Activated CD4-positive, alpha-beta memory T cell treated with anti-CD3 and anti-CD28 coated beads for 36 hours (primary cell): ENCODE measurements at regions not wholly inside any gene's neighbourhood (a gene's known extent, or its start where the extent isn't known, plus 50 kb on each side); places are given as distances from the start of the nearest gene placed in this dataset.

Source experiments
- CTCF ChIA-PET: fragments of 350-600 bp; sonication (Branson Sonifier 250); formaldehyde crosslinking; loops from one replicate; lab custom pipeline; 2021; ENCODE audit warnings: antibody characterized with exemption, inconsistent platforms; lab: Charles Lee
- POLR2A ChIA-PET: fragments of 350-600 bp; sonication (Branson Sonifier 250); formaldehyde crosslinking; loops from one replicate; lab custom pipeline; 2021; ENCODE audit warnings: antibody characterized with exemption; lab: Charles Lee
- DNase-seq: peaks from one replicate; pipeline ENCODE4 v3.0.0-alpha.2; 2020
- H3K27ac Mint-ChIP-seq: one replicate; pipeline ENCODE4 v1.8.0; 2021; ENCODE audit warnings: mixed read lengths
- H3K27me3 Mint-ChIP-seq: one replicate; pipeline ENCODE4 v1.8.0; 2021; ENCODE audit warnings: mixed read lengths
- H3K36me3 Mint-ChIP-seq: one replicate; pipeline ENCODE4 v1.8.0; 2021; ENCODE audit warnings: mixed read lengths
- H3K4me1 Mint-ChIP-seq: one replicate; pipeline ENCODE4 v1.8.0; 2021; ENCODE audit warnings: low read depth, mixed read lengths
- H3K4me3 Mint-ChIP-seq: one replicate; pipeline ENCODE4 v1.8.0; 2021; ENCODE audit warnings: mild to moderate bottlenecking, mixed read lengths
- H3K9me3 Mint-ChIP-seq: one replicate; pipeline ENCODE4 v1.8.0; 2021; ENCODE audit warnings: mixed read lengths
- intact Hi-C: fragments of 100-400 bp; cut with micrococcal nuclease; formaldehyde crosslinking; loops from one replicate; pipeline ENCODE4 v1.15.1; 2023

- Mint-ChIP-seq H3K4me1 (no peaks in the 10 kb centered on the region), H3K36me3 (no peaks in the 10 kb centered on the region), H3K27me3 (no peaks in the 10 kb centered on the region), H3K4me3 (no peak overlapping the region), H3K9me3 (peaks cover 21% of the 10 kb centered on the region), H3K27ac (no peak overlapping the region)
- no peak for DNase-seq
- POLR2A ChIA-PET, result no interaction called here
- intact Hi-C loops, result no loop called here
- CTCF ChIA-PET, result no interaction called here
Measured at GRCh38 chr6:78427386-78427785, 440.0 kb upstream of the IRAK1BP1 start.

- no peaks in the 10 kb centered on the region for H3K36me3 Mint-ChIP-seq
- no peak overlapping the region for H3K4me3 Mint-ChIP-seq
- ChIA-PET POLR2A (no interaction called here), CTCF (no interaction called here)
- no peak overlapping the region for H3K27ac Mint-ChIP-seq
- intact Hi-C loops, result no loop called here
- H3K9me3 Mint-ChIP-seq, result no peaks in the 10 kb centered on the region
- no peaks in the 10 kb centered on the region for H3K27me3 Mint-ChIP-seq
- H3K4me1 Mint-ChIP-seq, result no peaks in the 10 kb centered on the region
- DNase-seq, result no peak
Measured at GRCh38 chr6:78430521-78430920, 436.8 kb upstream of the IRAK1BP1 start.

GRCh38 chr6:78435671-78436070, 431.7 kb upstream of the IRAK1BP1 start:
- DNase-seq, result no peak
- H3K27me3 Mint-ChIP-seq, result no peaks in the 10 kb centered on the region
- no peaks in the 10 kb centered on the region for H3K4me1 Mint-ChIP-seq
- no peak overlapping the region for H3K4me3 Mint-ChIP-seq
- no peaks in the 10 kb centered on the region for H3K36me3 Mint-ChIP-seq
- POLR2A ChIA-PET, result no interaction called here
- peaks cover 6% of the 10 kb centered on the region for H3K9me3 Mint-ChIP-seq
- CTCF ChIA-PET, result no interaction called here
- intact Hi-C loops, result no loop called here
- H3K27ac Mint-ChIP-seq, result no peak overlapping the region

GRCh38 chr6:78436335-78436734, 431.0 kb upstream of the IRAK1BP1 start:
- H3K36me3 Mint-ChIP-seq, result no peaks in the 10 kb centered on the region
- POLR2A ChIA-PET, result no interaction called here
- intact Hi-C loops, result no loop called here
- peaks cover 6% of the 10 kb centered on the region for H3K9me3 Mint-ChIP-seq
- H3K27ac Mint-ChIP-seq, result no peak overlapping the region
- no peak overlapping the region for H3K4me3 Mint-ChIP-seq
- no peaks in the 10 kb centered on the region for H3K27me3 Mint-ChIP-seq
- CTCF ChIA-PET, result no interaction called here
- no peak for DNase-seq
- no peaks in the 10 kb centered on the region for H3K4me1 Mint-ChIP-seq

GRCh38 chr6:78438135-78438534, 429.2 kb upstream of the IRAK1BP1 start:
- POLR2A ChIA-PET, result no interaction called here
- CTCF ChIA-PET, result no interaction called here
- Mint-ChIP-seq H3K4me1 (no peaks in the 10 kb centered on the region), H3K9me3 (peaks cover 6% of the 10 kb centered on the region), H3K36me3 (no peaks in the 10 kb centered on the region), H3K27me3 (no peaks in the 10 kb centered on the region), H3K27ac (no peak overlapping the region), H3K4me3 (no peak overlapping the region)
- no peak for DNase-seq
- intact Hi-C loops, result no loop called here

- Mint-ChIP-seq H3K4me3 (no peak overlapping the region), H3K36me3 (no peaks in the 10 kb centered on the region), H3K27ac (no peak overlapping the region), H3K4me1 (no peaks in the 10 kb centered on the region), H3K9me3 (peaks cover 4% of the 10 kb centered on the region), H3K27me3 (no peaks in the 10 kb centered on the region)
- CTCF ChIA-PET, result no interaction called here
- POLR2A ChIA-PET, result no interaction called here
- intact Hi-C loops, result no loop called here
- no peak for DNase-seq
Measured at GRCh38 chr6:78460711-78461110, 406.6 kb upstream of the IRAK1BP1 start.

- no peak for DNase-seq
- Mint-ChIP-seq H3K36me3 (no peaks in the 10 kb centered on the region), H3K4me1 (no peaks in the 10 kb centered on the region), H3K4me3 (no peak overlapping the region), H3K9me3 (no peaks in the 10 kb centered on the region), H3K27me3 (no peaks in the 10 kb centered on the region), H3K27ac (no peak overlapping the region)
- intact Hi-C loops, result no loop called here
- ChIA-PET CTCF (no interaction called here), POLR2A (no interaction called here)
Measured at GRCh38 chr6:78462728-78463127, 404.6 kb upstream of the IRAK1BP1 start.

- Mint-ChIP-seq H3K36me3 (no peaks in the 10 kb centered on the region), H3K27ac (no peak overlapping the region), H3K27me3 (no peaks in the 10 kb centered on the region), H3K4me1 (no peaks in the 10 kb centered on the region), H3K4me3 (no peak overlapping the region), H3K9me3 (no peaks in the 10 kb centered on the region)
- intact Hi-C loops, result no loop called here
- ChIA-PET CTCF (interaction anchor here (0.6 kb wide), 1 partner anchor 671 kb away, joined by 3 read pairs; no protein-coding TSS in a partner anchor), POLR2A (no interaction called here)
- DNase-seq, result no peak
Measured at GRCh38 chr6:78465059-78465634, 402.2 kb upstream of the IRAK1BP1 start.

- no peaks in the 10 kb centered on the region for H3K36me3 Mint-ChIP-seq
- intact Hi-C loops, result no loop called here
- ChIA-PET POLR2A (no interaction called here), CTCF (no interaction called here)
- H3K4me1 Mint-ChIP-seq, result no peaks in the 10 kb centered on the region
- no peak overlapping the region for H3K27ac Mint-ChIP-seq
- peaks cover 3% of the 10 kb centered on the region for H3K9me3 Mint-ChIP-seq
- H3K27me3 Mint-ChIP-seq, result no peaks in the 10 kb centered on the region
- DNase-seq, result no peak
- no peak overlapping the region for H3K4me3 Mint-ChIP-seq
Measured at GRCh38 chr6:78476561-78476960, 390.8 kb upstream of the IRAK1BP1 start.

- H3K9me3 Mint-ChIP-seq, result peaks cover 3% of the 10 kb centered on the region
- DNase-seq, result no peak
- CTCF ChIA-PET, result no interaction called here
Measured at GRCh38 chr6:78482801-78483552, 384.4 kb upstream of the IRAK1BP1 start.

GRCh38 chr6:78483553-78484197, 383.7 kb upstream of the IRAK1BP1 start:
- no peak for DNase-seq
- Mint-ChIP-seq H3K27ac (no peak overlapping the region), H3K4me1 (no peaks in the 10 kb centered on the region), H3K27me3 (no peaks in the 10 kb centered on the region), H3K4me3 (no peak overlapping the region), H3K36me3 (no peaks in the 10 kb centered on the region), H3K9me3 (no peaks in the 10 kb centered on the region)
- intact Hi-C loops, result no loop called here
- ChIA-PET CTCF (no interaction called here), POLR2A (no interaction called here)

More at GRCh38 chr6:78482801-78483552, 384.4 kb upstream of the IRAK1BP1 start:
- H3K4me3 Mint-ChIP-seq, result no peak overlapping the region
- no peaks in the 10 kb centered on the region for H3K36me3 Mint-ChIP-seq
- no peak overlapping the region for H3K27ac Mint-ChIP-seq
- no peaks in the 10 kb centered on the region for H3K27me3 Mint-ChIP-seq
- POLR2A ChIA-PET, result no interaction called here
- intact Hi-C loops, result no loop called here
- no peaks in the 10 kb centered on the region for H3K4me1 Mint-ChIP-seq

GRCh38 chr6:78484198-78485064, 382.9 kb upstream of the IRAK1BP1 start:
- H3K4me1 Mint-ChIP-seq, result no peaks in the 10 kb centered on the region
- ChIA-PET POLR2A (no interaction called here), CTCF (no interaction called here)
- no peaks in the 10 kb centered on the region for H3K27me3 Mint-ChIP-seq
- H3K36me3 Mint-ChIP-seq, result no peaks in the 10 kb centered on the region
- intact Hi-C loops, result no loop called here
- no peak for DNase-seq
- no peaks in the 10 kb centered on the region for H3K9me3 Mint-ChIP-seq
- H3K4me3 Mint-ChIP-seq, result no peak overlapping the region
- H3K27ac Mint-ChIP-seq, result no peak overlapping the region
